HEK293 (cell line): ENCODE measurements at regions not wholly inside any gene's neighbourhood (a gene's known extent, or its start where the extent isn't known, plus 50 kb on each side); places are given as distances from the start of the nearest gene placed in this dataset.

Experiments
- GFI1B ChIP-seq: fragments of 450-650 bp; formaldehyde crosslinking; IDR thresholded peaks from 2 replicates; pipeline ENCODE4 v1.5.1; 2016; ENCODE audit warnings: missing biosample characterization, missing genetic modification characterization
- SP2 ChIP-seq: fragments of 450-650 bp; formaldehyde crosslinking; IDR thresholded peaks from 2 replicates; pipeline ENCODE4 v1.5.1; 2016; ENCODE audit warnings: missing biosample characterization, missing genetic modification characterization
- ZNF274 ChIP-seq, 2 experiments: fragments of 200-500 bp in 1 of 2; fragments of 450-650 bp in 1 of 2; sonication (Bioruptor generic) in 1 of 2; formaldehyde crosslinking in 1 of 2; IDR thresholded peaks; 2 replicates each; pipeline versions ENCODE4 v1.5.1 to v1.6.1; 2014 to 2016; ENCODE audit warnings: borderline replicate concordance in 1 of 2, inconsistent platforms in 1 of 2, low read length in 1 of 2, missing biosample characterization in 1 of 2, missing genetic modification characterization in 1 of 2
- ZNF324 ChIP-seq: fragments of 450-650 bp; formaldehyde crosslinking; IDR thresholded peaks from 2 replicates; pipeline ENCODE4 v1.5.1; 2016; ENCODE audit warnings: missing biosample characterization, missing genetic modification characterization
- ZNF530 ChIP-seq: fragments of 450-650 bp; formaldehyde crosslinking; IDR thresholded peaks from 2 replicates; pipeline ENCODE4 v1.5.1; 2016; ENCODE audit warnings: low read depth, missing biosample characterization, missing genetic modification characterization
- ZNF549 ChIP-seq: fragments of 450-650 bp; IDR thresholded peaks from 2 replicates; pipeline ENCODE4 v1.5.1; 2018; ENCODE audit warnings: missing biosample characterization, missing genetic modification characterization, mild to moderate bottlenecking, inconsistent platforms, moderate library complexity
- TF ChIP-seq, protein P1 (sequence below): fragments of 450-650 bp; formaldehyde crosslinking; IDR thresholded peaks from 2 replicates; pipeline ENCODE4 v1.5.1; 2016; ENCODE audit warnings: missing biosample characterization, missing genetic modification characterization
- TF ChIP-seq, protein P2 (sequence below): fragments of 450-650 bp; formaldehyde crosslinking; IDR thresholded peaks from 2 replicates; pipeline ENCODE4 v1.5.1; 2016; ENCODE audit warnings: missing biosample characterization, missing genetic modification characterization, low read depth
- TF ChIP-seq, protein P3 (sequence below): fragments of 450-650 bp; formaldehyde crosslinking; IDR thresholded peaks from 2 replicates; pipeline ENCODE4 v1.5.1; 2016; ENCODE audit warnings: missing biosample characterization, missing genetic modification characterization

DNA sequence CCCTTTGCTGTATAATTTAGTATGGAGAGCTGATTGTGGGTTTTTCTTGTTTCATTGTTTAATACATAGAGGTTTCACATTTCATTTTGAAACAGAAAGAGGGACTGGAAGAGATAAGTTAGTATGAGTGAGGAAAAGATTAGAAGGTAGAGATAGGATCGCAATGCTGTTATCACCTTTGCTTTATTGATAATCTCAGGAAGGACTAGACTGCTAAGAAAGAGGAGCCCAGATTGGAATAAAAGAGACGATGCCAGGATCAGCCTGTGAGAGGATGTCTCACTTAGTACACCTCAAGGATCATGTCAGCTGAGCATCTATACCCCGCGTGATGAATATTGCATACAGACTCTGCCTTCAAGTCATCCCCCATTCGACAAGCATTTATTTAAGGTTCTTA is 178.0 kb upstream of the DMAC1 start:
- TF ChIP-seq, protein P1, sequence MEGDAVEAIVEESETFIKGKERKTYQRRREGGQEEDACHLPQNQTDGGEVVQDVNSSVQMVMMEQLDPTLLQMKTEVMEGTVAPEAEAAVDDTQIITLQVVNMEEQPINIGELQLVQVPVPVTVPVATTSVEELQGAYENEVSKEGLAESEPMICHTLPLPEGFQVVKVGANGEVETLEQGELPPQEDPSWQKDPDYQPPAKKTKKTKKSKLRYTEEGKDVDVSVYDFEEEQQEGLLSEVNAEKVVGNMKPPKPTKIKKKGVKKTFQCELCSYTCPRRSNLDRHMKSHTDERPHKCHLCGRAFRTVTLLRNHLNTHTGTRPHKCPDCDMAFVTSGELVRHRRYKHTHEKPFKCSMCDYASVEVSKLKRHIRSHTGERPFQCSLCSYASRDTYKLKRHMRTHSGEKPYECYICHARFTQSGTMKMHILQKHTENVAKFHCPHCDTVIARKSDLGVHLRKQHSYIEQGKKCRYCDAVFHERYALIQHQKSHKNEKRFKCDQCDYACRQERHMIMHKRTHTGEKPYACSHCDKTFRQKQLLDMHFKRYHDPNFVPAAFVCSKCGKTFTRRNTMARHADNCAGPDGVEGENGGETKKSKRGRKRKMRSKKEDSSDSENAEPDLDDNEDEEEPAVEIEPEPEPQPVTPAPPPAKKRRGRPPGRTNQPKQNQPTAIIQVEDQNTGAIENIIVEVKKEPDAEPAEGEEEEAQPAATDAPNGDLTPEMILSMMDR (tag by site-specific recombination) = no peak
- TF ChIP-seq, protein P2, sequence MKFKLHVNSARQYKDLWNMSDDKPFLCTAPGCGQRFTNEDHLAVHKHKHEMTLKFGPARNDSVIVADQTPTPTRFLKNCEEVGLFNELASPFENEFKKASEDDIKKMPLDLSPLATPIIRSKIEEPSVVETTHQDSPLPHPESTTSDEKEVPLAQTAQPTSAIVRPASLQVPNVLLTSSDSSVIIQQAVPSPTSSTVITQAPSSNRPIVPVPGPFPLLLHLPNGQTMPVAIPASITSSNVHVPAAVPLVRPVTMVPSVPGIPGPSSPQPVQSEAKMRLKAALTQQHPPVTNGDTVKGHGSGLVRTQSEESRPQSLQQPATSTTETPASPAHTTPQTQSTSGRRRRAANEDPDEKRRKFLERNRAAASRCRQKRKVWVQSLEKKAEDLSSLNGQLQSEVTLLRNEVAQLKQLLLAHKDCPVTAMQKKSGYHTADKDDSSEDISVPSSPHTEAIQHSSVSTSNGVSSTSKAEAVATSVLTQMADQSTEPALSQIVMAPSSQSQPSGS (tag by site-specific recombination) = no peak
- TF ChIP-seq ZNF530 (tag by site-specific recombination) (no peak), ZNF324 (tag by site-specific recombination) (no peak), SP2 (tag by site-specific recombination) (no peak), ZNF549 (tag by site-specific recombination) (no peak), GFI1B (tag by site-specific recombination) (no peak), ZNF274 (IDR thresholded peaks at IDR 0.05; ENCODE audit: low read length) (no peak), ZNF274 (tag by site-specific recombination; IDR thresholded peaks at IDR 0.05; ENCODE audit: borderline replicate concordance) (no peak)
- TF ChIP-seq, protein P3, sequence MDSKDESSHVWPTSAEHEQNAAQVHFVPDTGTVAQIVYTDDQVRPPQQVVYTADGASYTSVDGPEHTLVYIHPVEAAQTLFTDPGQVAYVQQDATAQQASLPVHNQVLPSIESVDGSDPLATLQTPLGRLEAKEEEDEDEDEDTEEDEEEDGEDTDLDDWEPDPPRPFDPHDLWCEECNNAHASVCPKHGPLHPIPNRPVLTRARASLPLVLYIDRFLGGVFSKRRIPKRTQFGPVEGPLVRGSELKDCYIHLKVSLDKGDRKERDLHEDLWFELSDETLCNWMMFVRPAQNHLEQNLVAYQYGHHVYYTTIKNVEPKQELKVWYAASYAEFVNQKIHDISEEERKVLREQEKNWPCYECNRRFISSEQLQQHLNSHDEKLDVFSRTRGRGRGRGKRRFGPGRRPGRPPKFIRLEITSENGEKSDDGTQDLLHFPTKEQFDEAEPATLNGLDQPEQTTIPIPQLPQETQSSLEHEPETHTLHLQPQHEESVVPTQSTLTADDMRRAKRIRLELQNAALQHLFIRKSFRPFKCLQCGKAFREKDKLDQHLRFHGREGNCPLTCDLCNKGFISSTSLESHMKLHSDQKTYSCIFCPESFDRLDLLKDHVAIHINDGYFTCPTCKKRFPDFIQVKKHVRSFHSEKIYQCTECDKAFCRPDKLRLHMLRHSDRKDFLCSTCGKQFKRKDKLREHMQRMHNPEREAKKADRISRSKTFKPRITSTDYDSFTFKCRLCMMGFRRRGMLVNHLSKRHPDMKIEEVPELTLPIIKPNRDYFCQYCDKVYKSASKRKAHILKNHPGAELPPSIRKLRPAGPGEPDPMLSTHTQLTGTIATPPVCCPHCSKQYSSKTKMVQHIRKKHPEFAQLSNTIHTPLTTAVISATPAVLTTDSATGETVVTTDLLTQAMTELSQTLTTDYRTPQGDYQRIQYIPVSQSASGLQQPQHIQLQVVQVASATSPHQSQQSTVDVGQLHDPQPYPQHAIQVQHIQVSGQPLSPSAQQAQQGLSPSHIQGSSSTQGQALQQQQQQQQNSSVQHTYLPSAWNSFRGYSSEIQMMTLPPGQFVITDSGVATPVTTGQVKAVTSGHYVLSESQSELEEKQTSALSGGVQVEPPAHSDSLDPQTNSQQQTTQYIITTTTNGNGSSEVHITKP (tag by site-specific recombination) = no peak
